ENCODE measurements at regions not wholly inside any gene's neighbourhood (a gene's known extent, or its start where the extent isn't known, plus 50 kb on each side); places are given as distances from the start of the nearest gene placed in this dataset.
A peak's percentile ranks its signal among the peaks of the same experiment; 100 is the strongest.

DNA sequence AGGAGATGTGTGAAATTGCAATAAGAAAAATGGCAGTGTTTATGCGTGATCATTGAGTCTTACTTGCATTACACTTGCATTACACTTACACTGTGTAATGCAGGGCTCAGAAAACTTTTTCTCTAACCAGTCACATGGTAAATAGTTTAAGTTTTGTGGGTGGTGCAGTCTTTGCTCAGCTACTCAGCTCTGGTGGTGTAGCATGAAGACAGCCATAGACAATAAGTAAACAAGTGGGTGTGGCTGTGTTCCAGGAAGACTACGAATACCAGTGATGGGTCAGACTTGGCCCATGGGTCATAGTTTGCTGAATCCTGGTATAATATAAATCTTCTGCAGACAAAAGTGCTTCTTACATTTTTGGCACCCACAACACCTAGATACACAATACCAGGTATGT lies 115.6 kb upstream of the CYP1B1 start:
- no peak for TF ChIP-seq EZH2 (IDR thresholded peaks at IDR 0.05; ENCODE audit: insufficient read depth, poor library complexity, severe bottlenecking)
- no peak for TF ChIP-seq EZH2phosphoT487 (IDR thresholded peaks at IDR 0.05; ENCODE audit: insufficient read depth, low read depth)
- H3K27ac ChIP-seq = peak overlapping the region; percentile 93

DNA sequence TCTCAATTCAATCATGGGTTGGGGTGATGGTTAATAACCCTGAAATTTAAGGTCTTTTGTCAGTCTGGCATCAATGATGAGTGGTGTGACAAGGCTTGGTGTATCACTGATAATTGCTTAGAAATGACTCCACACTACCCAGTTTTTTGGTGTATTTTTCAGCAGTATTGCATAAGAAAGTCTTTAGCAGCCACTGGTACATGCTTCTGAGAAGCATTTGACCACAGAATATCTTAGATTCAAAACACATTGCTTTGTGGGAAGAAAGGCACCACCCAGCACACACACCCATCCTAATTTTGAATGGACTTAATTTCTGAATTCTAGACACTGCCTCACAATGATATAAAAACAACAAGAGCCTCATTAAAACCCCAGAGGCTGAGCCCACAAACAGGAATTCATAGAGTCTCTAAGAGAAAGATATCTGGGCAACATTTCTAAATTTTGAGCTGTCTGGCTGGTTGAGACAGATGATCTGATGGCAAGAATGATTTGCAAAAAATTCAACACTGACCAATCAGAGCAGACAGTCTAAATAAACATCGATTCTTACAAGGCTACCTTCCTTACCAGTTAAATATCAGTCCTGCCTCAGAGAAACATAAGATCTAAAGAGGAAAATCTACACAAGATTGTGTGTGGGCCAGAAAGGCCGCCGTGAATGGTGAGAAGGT lies 114.7 kb upstream of the CYP1B1 start:
- no peaks in the 10 kb centered on the region for H3K9me2 ChIP-seq (ENCODE audit: insufficient read depth)
- no peaks in the 10 kb centered on the region for H3K79me2 ChIP-seq (ENCODE audit: insufficient read depth)
- peak; percentile 90 for DNase-seq
- in situ Hi-C loops (cut with MboI) = no loop called here
- no peaks in the 10 kb centered on the region for H3K36me3 ChIP-seq (ENCODE audit: low read depth)
- WGBS, 2 experiments (ENCODE audit: low coverage in 1 of 2, low lambda C conversion rate in 2 of 2, missing lambda C conversion rate in 2 of 2) = 60 to 66% methylated on average over 3 of the region's 3 CpGs
- H3K9ac ChIP-seq = peak overlapping the region; percentile 62
- H2AFZ ChIP-seq = peak overlapping the region; percentile 35; the same call in 1 of the 2 replicates
- no peaks in the 10 kb centered on the region for H4K20me1 ChIP-seq (ENCODE audit: insufficient read depth)
- peaks cover 23% of the 10 kb centered on the region for H3F3A ChIP-seq (ENCODE audit: insufficient read depth)
- peak overlapping the region; percentile 93 for H3K27ac ChIP-seq
- no peaks in the 10 kb centered on the region for H3K27me3 ChIP-seq (replicated peaks; ENCODE audit: insufficient read depth)
- H3K4me1 ChIP-seq (ENCODE audit: insufficient read depth) = peaks cover 39% of the 10 kb centered on the region
- peak overlapping the region; percentile 13; the same call in 1 of the 2 replicates for H3K4me3 ChIP-seq
- peak overlapping the region; percentile 43 for H3K4me2 ChIP-seq (ENCODE audit: unreplicated experiment)
- no peaks in the 10 kb centered on the region for H3K9me3 ChIP-seq (ENCODE audit: low read depth)
- TF ChIP-seq EZH2 (IDR thresholded peaks at IDR 0.05; ENCODE audit: insufficient read depth, poor library complexity, severe bottlenecking) = no peak
- 0 out of 2 replicates have a peak, but pooled peaks have one; percentile 57 for TF ChIP-seq EZH2phosphoT487 (IDR thresholded peaks at IDR 0.05; ENCODE audit: insufficient read depth, low read depth)

More for the DNA sequence above, 115.6 kb upstream of the CYP1B1 start:
- Histone ChIP-seq H3K4me2 (ENCODE audit: unreplicated experiment) (peak overlapping the region; percentile 43), H4K20me1 (ENCODE audit: insufficient read depth) (no peaks in the 10 kb centered on the region), H3K9me2 (ENCODE audit: insufficient read depth) (no peaks in the 10 kb centered on the region), H2AFZ (peak overlapping the region; percentile 35; the same call in 1 of the 2 replicates), H3K4me1 (ENCODE audit: insufficient read depth) (peaks cover 38% of the 10 kb centered on the region), H3K79me2 (ENCODE audit: insufficient read depth) (no peaks in the 10 kb centered on the region), H3K9me3 (ENCODE audit: low read depth) (no peaks in the 10 kb centered on the region), H3F3A (ENCODE audit: insufficient read depth) (peaks cover 22% of the 10 kb centered on the region), H3K27me3 (replicated peaks; ENCODE audit: insufficient read depth) (no peaks in the 10 kb centered on the region), H3K36me3 (ENCODE audit: low read depth) (no peaks in the 10 kb centered on the region), H3K9ac (peak overlapping the region; percentile 47; the same call in 1 of the 2 replicates), H3K4me3 (0 out of 2 replicates have a peak overlapping the region, but pooled peaks have one; percentile 13)
- WGBS, 2 experiments (ENCODE audit: low coverage in 1 of 2, low lambda C conversion rate in 2 of 2, missing lambda C conversion rate in 2 of 2) = 70 to 75% methylated on average over 2 of the region's 2 CpGs
- in situ Hi-C loops (cut with MboI) = no loop called here
- peak; percentile 66 for DNase-seq

DNA sequence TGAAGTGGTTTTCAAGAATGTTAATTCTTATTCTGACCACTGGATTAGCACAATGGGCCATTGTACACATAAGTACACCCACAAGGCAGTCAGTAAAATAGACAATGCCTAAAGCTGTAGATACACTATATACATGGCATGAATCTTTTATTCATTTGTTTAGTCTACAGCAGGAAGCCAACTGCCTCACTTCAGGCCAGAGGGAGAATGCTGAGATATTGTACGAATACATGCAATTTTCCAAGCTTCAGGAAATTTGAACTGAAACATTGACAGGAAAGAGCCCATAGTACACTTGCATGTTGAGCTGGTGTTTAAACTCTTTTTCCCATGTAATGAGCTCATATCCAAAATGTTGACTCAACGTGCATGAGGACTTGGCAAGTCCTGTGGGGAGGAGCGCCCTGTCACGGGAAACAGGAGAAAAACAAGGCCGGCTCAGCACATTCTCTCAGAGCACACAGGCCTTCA lies 111.6 kb upstream of the CYP1B1 start:
- 6 to 10% methylated on average over 5 of the region's 5 CpGs for WGBS, 2 experiments (ENCODE audit: low coverage in 1 of 2, low lambda C conversion rate in 2 of 2, missing lambda C conversion rate in 2 of 2)
- Histone ChIP-seq H3K79me2 (ENCODE audit: insufficient read depth) (no peaks in the 10 kb centered on the region), H3K4me1 (ENCODE audit: insufficient read depth) (peaks cover 50% of the 10 kb centered on the region), H4K20me1 (ENCODE audit: insufficient read depth) (no peaks in the 10 kb centered on the region), H3K4me2 (ENCODE audit: unreplicated experiment) (peak overlapping the region; percentile 23), H3K27ac (peak overlapping the region; percentile 75), H3K4me3 (no peak overlapping the region), H3K36me3 (ENCODE audit: low read depth) (no peaks in the 10 kb centered on the region), H3K27me3 (replicated peaks; ENCODE audit: insufficient read depth) (no peaks in the 10 kb centered on the region), H3K9ac (peak overlapping the region; percentile 66), H2AFZ (no peak overlapping the region), H3F3A (ENCODE audit: insufficient read depth) (peaks cover 38% of the 10 kb centered on the region), H3K9me3 (ENCODE audit: low read depth) (no peaks in the 10 kb centered on the region), H3K9me2 (ENCODE audit: insufficient read depth) (no peaks in the 10 kb centered on the region)
- DNase-seq = peak; percentile 96
- in situ Hi-C loops (cut with MboI) = no loop called here
- TF ChIP-seq EZH2phosphoT487 (IDR thresholded peaks at IDR 0.05; ENCODE audit: insufficient read depth, low read depth) (no peak), EZH2 (IDR thresholded peaks at IDR 0.05; ENCODE audit: insufficient read depth, poor library complexity, severe bottlenecking) (no peak)

DNA sequence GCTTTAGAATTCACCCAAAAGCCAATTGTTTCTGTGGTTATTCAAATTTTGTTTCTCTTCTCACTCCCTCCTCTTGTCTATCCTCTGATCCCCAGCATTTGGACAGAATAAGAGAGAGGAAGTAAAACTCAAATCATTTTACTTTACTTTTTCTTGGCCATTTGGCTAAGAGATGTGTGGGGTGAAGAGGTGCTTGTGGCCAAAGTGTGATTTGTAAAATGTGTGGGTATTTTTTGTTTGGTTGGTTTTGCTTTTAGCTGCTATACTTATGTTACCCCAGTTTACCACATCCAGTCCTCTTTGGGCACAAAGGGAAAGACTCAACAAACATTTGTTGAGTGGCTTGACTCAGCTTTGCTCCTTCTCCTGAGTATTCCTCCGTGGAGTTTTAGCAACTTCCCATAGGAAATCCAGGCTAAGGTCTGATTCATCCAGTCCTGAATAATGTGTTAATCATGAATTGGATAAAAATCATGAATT lies 109.1 kb upstream of the CYP1B1 start:
- no peaks in the 10 kb centered on the region for H3K36me3 ChIP-seq (ENCODE audit: low read depth)
- no peaks in the 10 kb centered on the region for H3K9me3 ChIP-seq (ENCODE audit: low read depth)
- H2AFZ ChIP-seq = no peak overlapping the region
- no peaks in the 10 kb centered on the region for H3K9me2 ChIP-seq (ENCODE audit: insufficient read depth)
- DNase-seq = peak; percentile 84
- TF ChIP-seq EZH2 (IDR thresholded peaks at IDR 0.05; ENCODE audit: insufficient read depth, poor library complexity, severe bottlenecking) = no peak
- TF ChIP-seq EZH2phosphoT487 (IDR thresholded peaks at IDR 0.05; ENCODE audit: insufficient read depth, low read depth) = no peak
- H3F3A ChIP-seq (ENCODE audit: insufficient read depth) = peaks cover 30% of the 10 kb centered on the region
- no peak overlapping the region for H3K4me3 ChIP-seq
- no peak overlapping the region for H3K4me2 ChIP-seq (ENCODE audit: unreplicated experiment)
- H3K9ac ChIP-seq = 0 out of 2 replicates have a peak overlapping the region, but pooled peaks have one; percentile 4
- 4 to 7% methylated on average over 1 of the region's 1 CpG for WGBS, 2 experiments (ENCODE audit: low coverage in 1 of 2, low lambda C conversion rate in 2 of 2, missing lambda C conversion rate in 2 of 2)
- H3K4me1 ChIP-seq (ENCODE audit: insufficient read depth) = peaks cover 35% of the 10 kb centered on the region
- in situ Hi-C loops (cut with MboI) = no loop called here
- no peaks in the 10 kb centered on the region for H3K27me3 ChIP-seq (replicated peaks; ENCODE audit: insufficient read depth)
- peak overlapping the region; percentile 60 for H3K27ac ChIP-seq
- H4K20me1 ChIP-seq (ENCODE audit: insufficient read depth) = no peaks in the 10 kb centered on the region
- no peaks in the 10 kb centered on the region for H3K79me2 ChIP-seq (ENCODE audit: insufficient read depth)
